SK-N-MC (cell line): ENCODE measurements at regions not wholly inside any gene's neighbourhood (a gene's known extent, or its start where the extent isn't known, plus 50 kb on each side); places are given as distances from the start of the nearest gene placed in this dataset.

Source experiments
- EZH2 ChIP-seq: fragments of 200-600 bp; sonication (generic); IDR thresholded peaks from one replicate; pipeline ENCODE4 v1.6.1; 2017; ENCODE audit warnings: antibody characterized with exemption
- POLR2AphosphoS5 ChIP-seq: IDR thresholded peaks from 2 replicates; pipeline ENCODE4 v1.6.1; 2012; ENCODE audit warnings: mild to moderate bottlenecking, low read depth, low read length, borderline replicate concordance

DNA sequence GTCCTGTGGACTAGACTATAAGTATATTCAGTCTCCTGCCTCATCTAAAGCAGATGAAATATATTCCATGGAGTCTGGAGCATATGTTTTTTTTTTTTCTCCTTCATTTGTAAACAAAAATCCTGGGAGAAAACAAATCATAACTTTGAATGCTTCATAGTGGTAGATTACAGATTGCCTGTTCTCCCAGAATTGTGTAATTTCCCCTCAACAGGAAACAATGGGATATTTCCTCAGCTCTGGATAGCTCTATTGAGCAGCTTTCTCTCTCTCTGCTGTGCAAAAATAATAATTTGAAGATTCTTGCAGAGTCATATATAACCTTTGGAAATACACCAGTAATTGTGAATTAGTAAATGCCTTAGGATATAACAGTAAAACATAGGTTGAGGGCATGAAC, 1406.6 kb upstream of the ACVR2A start:
- TF ChIP-seq POLR2AphosphoS5 (no peak), EZH2 (no peak)
